ENCODE measurements at regions not wholly inside any gene's neighbourhood (a gene's known extent, or its start where the extent isn't known, plus 50 kb on each side); places are given as distances from the start of the nearest gene placed in this dataset.

DNA sequence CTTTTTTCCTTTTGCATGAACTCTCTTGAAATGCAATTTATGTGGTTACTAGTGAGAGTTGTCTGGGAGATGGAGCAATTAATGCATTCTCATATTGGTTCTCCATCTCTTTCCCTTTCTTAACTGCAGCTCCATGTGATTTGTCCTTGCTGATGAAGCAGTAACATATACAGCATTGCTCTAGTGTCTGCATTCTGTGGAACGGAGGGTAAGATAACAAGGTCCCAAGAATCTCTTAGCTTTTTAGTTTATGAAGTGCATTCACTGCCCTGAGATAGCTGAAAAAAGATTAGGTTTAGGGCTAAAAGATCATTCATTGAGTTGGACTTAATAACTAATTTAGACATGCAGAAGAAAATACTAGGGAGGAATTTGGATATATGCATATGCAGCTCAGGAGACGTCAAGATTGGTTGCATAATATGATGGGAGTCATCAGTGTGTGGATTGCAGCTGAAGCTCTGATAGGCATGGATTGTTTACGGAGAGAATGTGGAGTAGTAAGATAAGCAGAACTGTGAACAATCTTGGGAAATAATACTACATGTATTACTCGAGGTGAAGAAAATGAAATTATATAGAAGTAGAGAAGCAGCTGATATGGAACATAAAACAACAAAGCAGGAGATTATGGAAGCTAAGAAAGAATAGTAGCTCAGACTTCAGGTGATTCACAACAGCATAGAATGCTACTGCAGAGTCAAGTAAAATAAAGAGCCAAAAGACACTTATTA is 404.7 kb downstream of the ARL4A start:
- no peaks in the 10 kb centered on the region for H3K4me1 ChIP-seq (ENCODE audit: low read length)
- H3K27me3 ChIP-seq (replicated peaks; ENCODE audit: insufficient read depth, low read length), result no peaks in the 10 kb centered on the region
- H3K9me2 ChIP-seq (replicated peaks; ENCODE audit: insufficient read depth, low read length), result no peaks in the 10 kb centered on the region
- H3K4me2 ChIP-seq (ENCODE audit: low read depth, low read length), result no peak overlapping the region
- H2AFZ ChIP-seq (ENCODE audit: low read length), result no peak overlapping the region
- no peak overlapping the region for H3K27ac ChIP-seq (ENCODE audit: low read length)
- TF ChIP-seq EZH2 (optimal IDR thresholded peaks at IDR 0.05; ENCODE audit: low read depth, low read length) (no peak), EZH2phosphoT487 (IDR thresholded peaks at IDR 0.05; ENCODE audit: low read length) (no peak)
- TF ChIP-seq, protein P1, sequence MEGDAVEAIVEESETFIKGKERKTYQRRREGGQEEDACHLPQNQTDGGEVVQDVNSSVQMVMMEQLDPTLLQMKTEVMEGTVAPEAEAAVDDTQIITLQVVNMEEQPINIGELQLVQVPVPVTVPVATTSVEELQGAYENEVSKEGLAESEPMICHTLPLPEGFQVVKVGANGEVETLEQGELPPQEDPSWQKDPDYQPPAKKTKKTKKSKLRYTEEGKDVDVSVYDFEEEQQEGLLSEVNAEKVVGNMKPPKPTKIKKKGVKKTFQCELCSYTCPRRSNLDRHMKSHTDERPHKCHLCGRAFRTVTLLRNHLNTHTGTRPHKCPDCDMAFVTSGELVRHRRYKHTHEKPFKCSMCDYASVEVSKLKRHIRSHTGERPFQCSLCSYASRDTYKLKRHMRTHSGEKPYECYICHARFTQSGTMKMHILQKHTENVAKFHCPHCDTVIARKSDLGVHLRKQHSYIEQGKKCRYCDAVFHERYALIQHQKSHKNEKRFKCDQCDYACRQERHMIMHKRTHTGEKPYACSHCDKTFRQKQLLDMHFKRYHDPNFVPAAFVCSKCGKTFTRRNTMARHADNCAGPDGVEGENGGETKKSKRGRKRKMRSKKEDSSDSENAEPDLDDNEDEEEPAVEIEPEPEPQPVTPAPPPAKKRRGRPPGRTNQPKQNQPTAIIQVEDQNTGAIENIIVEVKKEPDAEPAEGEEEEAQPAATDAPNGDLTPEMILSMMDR (IDR thresholded peaks at IDR 0.05; ENCODE audit: low read length), result no peak
- H3K4me3 ChIP-seq (ENCODE audit: low read length), result no peak overlapping the region
- no peaks in the 10 kb centered on the region for H3K79me2 ChIP-seq (ENCODE audit: low read length)
- H3K36me3 ChIP-seq (replicated peaks; ENCODE audit: insufficient read depth, low read length), result no peaks in the 10 kb centered on the region
- H3K9ac ChIP-seq (ENCODE audit: low read length), result no peak overlapping the region
- H3F3A ChIP-seq (ENCODE audit: insufficient read depth, low read length), result no peaks in the 10 kb centered on the region
- H3K9me3 ChIP-seq (replicated peaks; ENCODE audit: insufficient read depth, low read length), result no peaks in the 10 kb centered on the region
- no peak for DNase-seq
- H4K20me1 ChIP-seq (ENCODE audit: insufficient read depth, low read length), result no peaks in the 10 kb centered on the region

DNA sequence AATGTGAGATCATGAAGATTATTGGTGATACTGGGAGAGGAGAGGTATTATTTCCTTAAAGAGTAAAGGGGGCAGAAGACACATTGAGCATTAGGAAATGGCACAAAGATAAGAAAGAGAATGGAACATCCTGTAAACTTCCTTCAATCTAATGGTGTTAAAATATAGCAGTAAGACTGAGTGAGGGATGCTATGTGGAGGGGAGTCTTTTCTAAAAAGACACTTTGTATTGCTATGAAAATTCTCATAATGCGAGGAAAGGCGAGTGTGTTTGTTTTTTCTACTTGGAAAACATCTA is 405.2 kb downstream of the ARL4A start:
- no peaks in the 10 kb centered on the region for H3K27me3 ChIP-seq (replicated peaks; ENCODE audit: insufficient read depth, low read length)
- no peaks in the 10 kb centered on the region for H3K9me3 ChIP-seq (replicated peaks; ENCODE audit: insufficient read depth, low read length)
- no peaks in the 10 kb centered on the region for H3K9me2 ChIP-seq (replicated peaks; ENCODE audit: insufficient read depth, low read length)
- TF ChIP-seq, protein P1 (IDR thresholded peaks at IDR 0.05; ENCODE audit: low read length), result no peak
- no peak for TF ChIP-seq EZH2 (optimal IDR thresholded peaks at IDR 0.05; ENCODE audit: low read depth, low read length)
- TF ChIP-seq EZH2phosphoT487 (IDR thresholded peaks at IDR 0.05; ENCODE audit: low read length), result no peak
- no peak overlapping the region for H3K9ac ChIP-seq (ENCODE audit: low read length)
- H2AFZ ChIP-seq (ENCODE audit: low read length), result no peak overlapping the region
- no peaks in the 10 kb centered on the region for H3F3A ChIP-seq (ENCODE audit: insufficient read depth, low read length)
- no peaks in the 10 kb centered on the region for H4K20me1 ChIP-seq (ENCODE audit: insufficient read depth, low read length)
- H3K27ac ChIP-seq (ENCODE audit: low read length), result no peak overlapping the region
- H3K79me2 ChIP-seq (ENCODE audit: low read length), result no peaks in the 10 kb centered on the region
- no peak overlapping the region for H3K4me3 ChIP-seq (ENCODE audit: low read length)
- H3K4me1 ChIP-seq (ENCODE audit: low read length), result no peaks in the 10 kb centered on the region
- no peak overlapping the region for H3K4me2 ChIP-seq (ENCODE audit: low read depth, low read length)
- H3K36me3 ChIP-seq (replicated peaks; ENCODE audit: insufficient read depth, low read length), result no peaks in the 10 kb centered on the region
- no peak for DNase-seq

DNA sequence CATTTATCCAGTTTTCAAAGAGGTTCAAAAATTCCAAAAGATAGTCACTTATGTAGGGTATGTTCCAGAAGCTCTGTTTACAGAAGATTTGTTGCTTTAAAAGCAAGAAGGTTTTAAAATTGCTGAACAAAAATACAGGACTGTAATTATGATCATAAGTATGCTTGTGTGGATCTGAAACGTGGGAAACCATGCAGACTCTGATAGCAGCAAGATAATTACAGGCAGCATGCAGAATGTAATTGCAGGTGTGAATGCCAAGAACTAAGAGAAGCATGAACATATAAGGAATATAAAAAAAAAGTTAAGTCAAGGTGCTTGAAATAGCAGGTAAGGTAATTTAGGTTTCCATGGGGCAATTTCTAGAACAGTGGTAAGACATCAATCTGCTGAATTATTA is 405.7 kb downstream of the ARL4A start:
- Histone ChIP-seq H3K9me3 (replicated peaks; ENCODE audit: insufficient read depth, low read length) (no peaks in the 10 kb centered on the region), H3K4me3 (ENCODE audit: low read length) (no peak overlapping the region), H3K9ac (ENCODE audit: low read length) (no peak overlapping the region), H3K27me3 (replicated peaks; ENCODE audit: insufficient read depth, low read length) (no peaks in the 10 kb centered on the region), H3K9me2 (replicated peaks; ENCODE audit: insufficient read depth, low read length) (no peaks in the 10 kb centered on the region), H3K4me1 (ENCODE audit: low read length) (no peaks in the 10 kb centered on the region), H4K20me1 (ENCODE audit: insufficient read depth, low read length) (no peaks in the 10 kb centered on the region), H3K4me2 (ENCODE audit: low read depth, low read length) (no peak overlapping the region), H3F3A (ENCODE audit: insufficient read depth, low read length) (no peaks in the 10 kb centered on the region), H2AFZ (ENCODE audit: low read length) (no peak overlapping the region), H3K27ac (ENCODE audit: low read length) (no peak overlapping the region), H3K79me2 (ENCODE audit: low read length) (no peaks in the 10 kb centered on the region), H3K36me3 (replicated peaks; ENCODE audit: insufficient read depth, low read length) (no peaks in the 10 kb centered on the region)
- TF ChIP-seq, protein P1 (IDR thresholded peaks at IDR 0.05; ENCODE audit: low read length), result no peak
- TF ChIP-seq EZH2phosphoT487 (IDR thresholded peaks at IDR 0.05; ENCODE audit: low read length) (no peak), EZH2 (optimal IDR thresholded peaks at IDR 0.05; ENCODE audit: low read depth, low read length) (no peak)
- DNase-seq, result no peak
